H1 (cell line): ENCODE measurements at regions not wholly inside any gene's neighbourhood (a gene's known extent, or its start where the extent isn't known, plus 50 kb on each side); places are given as distances from the start of the nearest gene placed in this dataset.

Source experiments
- TF ChIP-seq, protein P1 (sequence below): fragments of 300-600 bp; sonication (generic); IDR thresholded peaks from 2 replicates; pipeline ENCODE4 v1.7.1; 2012; ENCODE audit warnings: low read length, moderate library complexity, mild to moderate bottlenecking, inconsistent platforms; ENCODE audit not compliant: insufficient replicate concordance

- TF ChIP-seq, protein P1, sequence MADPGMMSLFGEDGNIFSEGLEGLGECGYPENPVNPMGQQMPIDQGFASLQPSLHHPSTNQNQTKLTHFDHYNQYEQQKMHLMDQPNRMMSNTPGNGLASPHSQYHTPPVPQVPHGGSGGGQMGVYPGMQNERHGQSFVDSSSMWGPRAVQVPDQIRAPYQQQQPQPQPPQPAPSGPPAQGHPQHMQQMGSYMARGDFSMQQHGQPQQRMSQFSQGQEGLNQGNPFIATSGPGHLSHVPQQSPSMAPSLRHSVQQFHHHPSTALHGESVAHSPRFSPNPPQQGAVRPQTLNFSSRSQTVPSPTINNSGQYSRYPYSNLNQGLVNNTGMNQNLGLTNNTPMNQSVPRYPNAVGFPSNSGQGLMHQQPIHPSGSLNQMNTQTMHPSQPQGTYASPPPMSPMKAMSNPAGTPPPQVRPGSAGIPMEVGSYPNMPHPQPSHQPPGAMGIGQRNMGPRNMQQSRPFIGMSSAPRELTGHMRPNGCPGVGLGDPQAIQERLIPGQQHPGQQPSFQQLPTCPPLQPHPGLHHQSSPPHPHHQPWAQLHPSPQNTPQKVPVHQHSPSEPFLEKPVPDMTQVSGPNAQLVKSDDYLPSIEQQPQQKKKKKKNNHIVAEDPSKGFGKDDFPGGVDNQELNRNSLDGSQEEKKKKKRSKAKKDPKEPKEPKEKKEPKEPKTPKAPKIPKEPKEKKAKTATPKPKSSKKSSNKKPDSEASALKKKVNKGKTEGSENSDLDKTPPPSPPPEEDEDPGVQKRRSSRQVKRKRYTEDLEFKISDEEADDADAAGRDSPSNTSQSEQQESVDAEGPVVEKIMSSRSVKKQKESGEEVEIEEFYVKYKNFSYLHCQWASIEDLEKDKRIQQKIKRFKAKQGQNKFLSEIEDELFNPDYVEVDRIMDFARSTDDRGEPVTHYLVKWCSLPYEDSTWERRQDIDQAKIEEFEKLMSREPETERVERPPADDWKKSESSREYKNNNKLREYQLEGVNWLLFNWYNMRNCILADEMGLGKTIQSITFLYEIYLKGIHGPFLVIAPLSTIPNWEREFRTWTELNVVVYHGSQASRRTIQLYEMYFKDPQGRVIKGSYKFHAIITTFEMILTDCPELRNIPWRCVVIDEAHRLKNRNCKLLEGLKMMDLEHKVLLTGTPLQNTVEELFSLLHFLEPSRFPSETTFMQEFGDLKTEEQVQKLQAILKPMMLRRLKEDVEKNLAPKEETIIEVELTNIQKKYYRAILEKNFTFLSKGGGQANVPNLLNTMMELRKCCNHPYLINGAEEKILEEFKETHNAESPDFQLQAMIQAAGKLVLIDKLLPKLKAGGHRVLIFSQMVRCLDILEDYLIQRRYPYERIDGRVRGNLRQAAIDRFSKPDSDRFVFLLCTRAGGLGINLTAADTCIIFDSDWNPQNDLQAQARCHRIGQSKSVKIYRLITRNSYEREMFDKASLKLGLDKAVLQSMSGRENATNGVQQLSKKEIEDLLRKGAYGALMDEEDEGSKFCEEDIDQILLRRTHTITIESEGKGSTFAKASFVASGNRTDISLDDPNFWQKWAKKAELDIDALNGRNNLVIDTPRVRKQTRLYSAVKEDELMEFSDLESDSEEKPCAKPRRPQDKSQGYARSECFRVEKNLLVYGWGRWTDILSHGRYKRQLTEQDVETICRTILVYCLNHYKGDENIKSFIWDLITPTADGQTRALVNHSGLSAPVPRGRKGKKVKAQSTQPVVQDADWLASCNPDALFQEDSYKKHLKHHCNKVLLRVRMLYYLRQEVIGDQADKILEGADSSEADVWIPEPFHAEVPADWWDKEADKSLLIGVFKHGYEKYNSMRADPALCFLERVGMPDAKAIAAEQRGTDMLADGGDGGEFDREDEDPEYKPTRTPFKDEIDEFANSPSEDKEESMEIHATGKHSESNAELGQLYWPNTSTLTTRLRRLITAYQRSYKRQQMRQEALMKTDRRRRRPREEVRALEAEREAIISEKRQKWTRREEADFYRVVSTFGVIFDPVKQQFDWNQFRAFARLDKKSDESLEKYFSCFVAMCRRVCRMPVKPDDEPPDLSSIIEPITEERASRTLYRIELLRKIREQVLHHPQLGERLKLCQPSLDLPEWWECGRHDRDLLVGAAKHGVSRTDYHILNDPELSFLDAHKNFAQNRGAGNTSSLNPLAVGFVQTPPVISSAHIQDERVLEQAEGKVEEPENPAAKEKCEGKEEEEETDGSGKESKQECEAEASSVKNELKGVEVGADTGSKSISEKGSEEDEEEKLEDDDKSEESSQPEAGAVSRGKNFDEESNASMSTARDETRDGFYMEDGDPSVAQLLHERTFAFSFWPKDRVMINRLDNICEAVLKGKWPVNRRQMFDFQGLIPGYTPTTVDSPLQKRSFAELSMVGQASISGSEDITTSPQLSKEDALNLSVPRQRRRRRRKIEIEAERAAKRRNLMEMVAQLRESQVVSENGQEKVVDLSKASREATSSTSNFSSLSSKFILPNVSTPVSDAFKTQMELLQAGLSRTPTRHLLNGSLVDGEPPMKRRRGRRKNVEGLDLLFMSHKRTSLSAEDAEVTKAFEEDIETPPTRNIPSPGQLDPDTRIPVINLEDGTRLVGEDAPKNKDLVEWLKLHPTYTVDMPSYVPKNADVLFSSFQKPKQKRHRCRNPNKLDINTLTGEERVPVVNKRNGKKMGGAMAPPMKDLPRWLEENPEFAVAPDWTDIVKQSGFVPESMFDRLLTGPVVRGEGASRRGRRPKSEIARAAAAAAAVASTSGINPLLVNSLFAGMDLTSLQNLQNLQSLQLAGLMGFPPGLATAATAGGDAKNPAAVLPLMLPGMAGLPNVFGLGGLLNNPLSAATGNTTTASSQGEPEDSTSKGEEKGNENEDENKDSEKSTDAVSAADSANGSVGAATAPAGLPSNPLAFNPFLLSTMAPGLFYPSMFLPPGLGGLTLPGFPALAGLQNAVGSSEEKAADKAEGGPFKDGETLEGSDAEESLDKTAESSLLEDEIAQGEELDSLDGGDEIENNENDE: no peak
Measured at GRCh38 chr2:106996171-106996769, 110.3 kb upstream of the ST6GAL2 start (continued).
